ENCODE measurements at regions not wholly inside any gene's neighbourhood (a gene's known extent, or its start where the extent isn't known, plus 50 kb on each side); places are given as distances from the start of the nearest gene placed in this dataset.

DNA sequence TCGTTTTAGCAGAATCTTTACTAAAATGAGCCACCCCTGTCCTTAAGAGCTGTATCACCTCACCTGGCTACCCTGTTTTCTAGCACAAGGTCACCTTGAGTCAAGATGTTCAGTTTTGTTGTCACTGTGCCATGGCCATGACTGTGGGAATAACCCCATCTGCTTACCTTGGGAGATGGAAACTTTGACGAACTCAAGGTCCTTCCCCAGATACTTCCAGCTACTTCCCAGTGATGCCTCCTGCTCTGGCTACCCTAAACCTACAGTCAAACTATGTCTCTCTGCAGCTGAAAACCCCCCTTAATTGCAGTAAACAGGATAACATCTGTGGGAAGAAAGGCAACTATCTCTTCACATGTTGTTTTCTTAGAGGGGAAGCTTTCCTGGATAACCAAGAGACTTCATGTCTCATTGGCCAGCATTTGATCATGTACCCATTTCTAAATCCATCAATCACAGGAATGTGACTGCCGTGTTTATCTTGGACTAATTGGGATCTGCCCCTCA lies 89.5 kb upstream of the C1orf21 start:
- peaks cover 16 to 74% (median 41%) of the 10 kb centered on the region in 9 donors for H3K4me1 ChIP-seq
- DNase-seq (no peak), ATAC-seq (peak in 6 of 8 donors; percentile 5 to 25 (median 8))
- H3K27me3 ChIP-seq: no peaks in the 10 kb centered on the region
- no peaks in the 10 kb centered on the region for H3K9me3 ChIP-seq
- TF ChIP-seq, protein P1, sequence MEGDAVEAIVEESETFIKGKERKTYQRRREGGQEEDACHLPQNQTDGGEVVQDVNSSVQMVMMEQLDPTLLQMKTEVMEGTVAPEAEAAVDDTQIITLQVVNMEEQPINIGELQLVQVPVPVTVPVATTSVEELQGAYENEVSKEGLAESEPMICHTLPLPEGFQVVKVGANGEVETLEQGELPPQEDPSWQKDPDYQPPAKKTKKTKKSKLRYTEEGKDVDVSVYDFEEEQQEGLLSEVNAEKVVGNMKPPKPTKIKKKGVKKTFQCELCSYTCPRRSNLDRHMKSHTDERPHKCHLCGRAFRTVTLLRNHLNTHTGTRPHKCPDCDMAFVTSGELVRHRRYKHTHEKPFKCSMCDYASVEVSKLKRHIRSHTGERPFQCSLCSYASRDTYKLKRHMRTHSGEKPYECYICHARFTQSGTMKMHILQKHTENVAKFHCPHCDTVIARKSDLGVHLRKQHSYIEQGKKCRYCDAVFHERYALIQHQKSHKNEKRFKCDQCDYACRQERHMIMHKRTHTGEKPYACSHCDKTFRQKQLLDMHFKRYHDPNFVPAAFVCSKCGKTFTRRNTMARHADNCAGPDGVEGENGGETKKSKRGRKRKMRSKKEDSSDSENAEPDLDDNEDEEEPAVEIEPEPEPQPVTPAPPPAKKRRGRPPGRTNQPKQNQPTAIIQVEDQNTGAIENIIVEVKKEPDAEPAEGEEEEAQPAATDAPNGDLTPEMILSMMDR (IDR thresholded peaks at IDR 0.05): no peak
- WGBS, 2 donors: 55 to 57% methylated on average over 3 of the region's 3 CpGs
- peak overlapping the region in 1 of 10 donors; percentile 18 for H3K4me3 ChIP-seq
- intact Hi-C loops (cut with DNase I): loop anchor here in 3 of 10 donors (5.0 kb wide), 3 partner anchors 90 to 365 kb away; partner anchors contain the start of gene C1orf21 (in 3 of the 3)
- peak overlapping the region; percentile 57 to 95 (median 82) for H3K27ac ChIP-seq
- H3K36me3 ChIP-seq: no peaks in the 10 kb centered on the region

- H3K27me3 ChIP-seq: no peaks in the 10 kb centered on the region
- H3K4me3 ChIP-seq: no peak overlapping the region
- 50 to 55% methylated on average over 6 of the region's 6 CpGs for WGBS, 2 donors
- H3K27ac ChIP-seq: peak overlapping the region in 6 of 10 donors; percentile 45 to 95 (median 70)
- peaks cover 16 to 74% (median 41%) of the 10 kb centered on the region in 9 donors for H3K4me1 ChIP-seq
- intact Hi-C loops (cut with DNase I): loop anchor here in 3 of 10 donors (5.0 kb wide), 3 partner anchors 89 to 364 kb away; partner anchors contain the start of gene C1orf21 (in 3 of the 3)
- no peaks in the 10 kb centered on the region for H3K36me3 ChIP-seq
- DNase-seq (no peak), ATAC-seq (peak in 3 of 8 donors; percentile 5 to 27 (median 15))
- peaks cover 0 to 13% (median 3%) of the 10 kb centered on the region in 11 donors for H3K9me3 ChIP-seq
- TF ChIP-seq, protein P1 (IDR thresholded peaks at IDR 0.05): peak in 1 of 9 donors; percentile 5
Measured at GRCh38 chr1:184298440-184299405, 88.1 kb upstream of the C1orf21 start.

GRCh38 chr1:184299406-184299790 lies 87.4 kb upstream of the C1orf21 start:
- DNase-seq (no peak), ATAC-seq (no peak)
- 84 to 90% methylated on average over 2 of the region's 2 CpGs for WGBS, 2 donors
- no peaks in the 10 kb centered on the region for H3K27me3 ChIP-seq
- H3K4me1 ChIP-seq: peaks cover 16 to 67% (median 41%) of the 10 kb centered on the region in 9 donors
- intact Hi-C loops (cut with DNase I): loop anchor here in 3 of 10 donors (5.0 kb wide), 3 partner anchors 88 to 363 kb away; partner anchors contain the start of gene C1orf21 (in 3 of the 3)
- H3K4me3 ChIP-seq: no peak overlapping the region
- H3K9me3 ChIP-seq: peaks cover 0 to 15% (median 4%) of the 10 kb centered on the region in 11 donors
- TF ChIP-seq, protein P1 (IDR thresholded peaks at IDR 0.05): no peak
- H3K36me3 ChIP-seq: no peaks in the 10 kb centered on the region
- H3K27ac ChIP-seq: peak overlapping the region in 1 of 10 donors; percentile 92

DNA sequence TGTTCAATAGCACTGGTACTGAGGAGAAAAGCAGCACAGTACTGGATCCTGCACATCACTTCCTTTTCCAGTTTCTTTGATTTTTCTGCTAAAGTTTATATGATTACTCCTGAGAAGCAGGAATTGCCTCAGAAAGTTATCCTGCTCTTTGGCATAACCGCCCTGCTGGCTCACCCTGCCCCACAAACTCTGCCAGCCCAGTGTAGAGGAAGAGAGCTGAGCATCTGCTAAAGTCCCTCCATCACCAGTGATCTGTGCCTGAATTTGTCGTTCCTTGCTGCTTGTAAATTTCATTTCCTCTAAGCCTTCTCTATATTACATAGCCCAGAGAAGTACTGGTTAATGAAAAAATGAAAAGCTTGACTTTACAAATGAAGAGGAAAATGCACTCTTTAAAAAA lies 87.0 kb upstream of the C1orf21 start:
- TF ChIP-seq, protein P1 (IDR thresholded peaks at IDR 0.05): no peak
- no peak overlapping the region for H3K4me3 ChIP-seq
- H3K36me3 ChIP-seq: no peaks in the 10 kb centered on the region
- H3K27ac ChIP-seq: peak overlapping the region in 1 of 10 donors; percentile 92
- H3K9me3 ChIP-seq: peaks cover 0 to 18% (median 4%) of the 10 kb centered on the region in 11 donors
- no peaks in the 10 kb centered on the region for H3K27me3 ChIP-seq
- DNase-seq: no peak
- H3K4me1 ChIP-seq: peaks cover 16 to 63% (median 41%) of the 10 kb centered on the region in 9 donors
- 80 to 84% methylated on average over 2 of the region's 2 CpGs for WGBS, 2 donors
- ATAC-seq: no peak
- intact Hi-C loops (cut with DNase I): loop anchor here in 3 of 10 donors (5.0 kb wide), 3 partner anchors 88 to 363 kb away; partner anchors contain the start of gene C1orf21 (in 3 of the 3)

All from heart right ventricle (tissue), 16 donors.